H1 (cell line): ENCODE measurements at regions not wholly inside any gene's neighbourhood (a gene's known extent, or its start where the extent isn't known, plus 50 kb on each side); places are given as distances from the start of the nearest gene placed in this dataset.

Experiments
- CTCF ChIA-PET: fragments of 300-600 bp; sonication (Branson Sonifier 250); formaldehyde crosslinking; loops from one replicate; lab custom pipeline; 2021; ENCODE audit not compliant: partially characterized antibody; lab: Charles Lee
- POLR2A ChIA-PET: fragments of 300-600 bp; sonication (Branson Sonifier 250); formaldehyde crosslinking; loops from one replicate; lab custom pipeline; 2021; ENCODE audit warnings: inconsistent platforms; ENCODE audit not compliant: partially characterized antibody; lab: Charles Lee
- DNase-seq, 2 experiments: peaks; one replicate each; pipeline versions ENCODE4 v3.0.0 to v3.0.0-alpha.2; 2010 to 2022; ENCODE audit warnings: low spot score in 2 of 2, low read depth in 1 of 2, mixed read lengths in 1 of 2
- FAIRE-seq: peaks from 2 replicates; lab custom pipeline; 2011; peaks lifted over from hg19 to GRCh38; lab: Jason Lieb, UNC
- H2AFZ ChIP-seq: 2 replicates; pipeline ENCODE4 v1.8.1; 2012; ENCODE audit warnings: low read length, inconsistent platforms
- H2AK5ac ChIP-seq: 2 replicates; pipeline ENCODE4 v1.6.1; 2013; ENCODE audit warnings: low read depth, low read length
- H2BK120ac ChIP-seq: replicated peaks from 2 replicates; pipeline ENCODE3; 2013; ENCODE audit warnings: low read depth, low read length, inconsistent platforms
- H2BK12ac ChIP-seq: 2 replicates; pipeline ENCODE4 v1.6.1; 2013; ENCODE audit warnings: low read depth, low read length
- H2BK15ac ChIP-seq: 2 replicates; pipeline ENCODE4 v1.6.1; 2013; ENCODE audit warnings: low read length
- H2BK20ac ChIP-seq: 2 replicates; pipeline ENCODE4 v1.6.1; 2013; ENCODE audit warnings: low read length
- H2BK5ac ChIP-seq: 2 replicates; pipeline ENCODE4 v1.6.1; 2013; ENCODE audit warnings: low read depth, low read length
- H3K14ac ChIP-seq: 2 replicates; pipeline ENCODE4 v1.6.1; 2013; ENCODE audit warnings: inconsistent platforms; ENCODE audit not compliant: insufficient read length
- H3K18ac ChIP-seq: 2 replicates; pipeline ENCODE4 v1.6.1; 2013; ENCODE audit warnings: low read length; ENCODE audit errors: extremely low read depth
- H3K23ac ChIP-seq: 2 replicates; pipeline ENCODE4 v1.6.1; 2013; ENCODE audit warnings: inconsistent platforms; ENCODE audit not compliant: insufficient read length
- H3K23me2 ChIP-seq: 2 replicates; pipeline ENCODE4 v1.6.1; 2013; ENCODE audit warnings: low read depth, low read length
- H3K27ac ChIP-seq: 2 replicates; pipeline ENCODE4 v1.6.1; 2011; ENCODE audit warnings: low read depth, low read length, inconsistent platforms
- H3K27me3 ChIP-seq, 4 experiments: replicated peaks in 1 of 4; 1 replicate in 1 of 4; 2 replicates in 3 of 4; pipeline versions ENCODE4 v1.6.1 to v1.8.1; 2011 to 2013; ENCODE audit warnings: low read length in 3 of 4, mild to moderate bottlenecking in 3 of 4, inconsistent platforms in 2 of 4, mixed read lengths in 2 of 4, moderate library complexity in 1 of 4; ENCODE audit not compliant: control insufficient read depth in 3 of 4, insufficient read depth in 3 of 4; ENCODE audit errors: extremely low read depth in 1 of 4
- H3K36me3 ChIP-seq, 4 experiments: 2 replicates each; pipeline versions ENCODE4 v1.6.1 to v1.8.1; 2011 to 2013; ENCODE audit warnings: mild to moderate bottlenecking in 4 of 4, low read length in 3 of 4, moderate library complexity in 2 of 4, control low read depth in 1 of 4, inconsistent platforms in 1 of 4; ENCODE audit not compliant: insufficient read depth in 4 of 4, control insufficient read depth in 2 of 4
- H3K4ac ChIP-seq: replicated peaks from 2 replicates; pipeline ENCODE3; 2013; ENCODE audit warnings: low read length, low read depth, mixed read lengths, inconsistent platforms; ENCODE audit not compliant: insufficient read length
- H3K4me1 ChIP-seq, 4 experiments: replicated peaks in 1 of 4; 1 replicate in 1 of 4; 2 replicates in 3 of 4; pipeline versions ENCODE4 v1.6.1 to v1.8.1; 2011 to 2013; ENCODE audit warnings: low read length in 3 of 4, inconsistent platforms in 2 of 4, mixed read lengths in 1 of 4; ENCODE audit not compliant: insufficient read depth in 4 of 4, control insufficient read depth in 3 of 4
- H3K4me2 ChIP-seq, 2 experiments: 2 replicates each; pipeline versions ENCODE4 v1.6.1 to v1.8.1; 2011 to 2013; ENCODE audit warnings: low read depth in 2 of 2, low read length in 2 of 2, control low read depth in 1 of 2, inconsistent platforms in 1 of 2, mild to moderate bottlenecking in 1 of 2; ENCODE audit not compliant: insufficient read depth in 1 of 2
- H3K4me3 ChIP-seq, 4 experiments: fragments of 200-600, 300-600 bp in 1 of 4; sonication (generic), shearing (Covaris generic), sonication (Bioruptor Twin) in 1 of 4; 2 replicates each; pipeline versions ENCODE4 v1.5.1 to v1.8.1; 2011 to 2016; ENCODE audit warnings: low read length in 4 of 4, low read depth in 3 of 4, control low read depth in 2 of 4, inconsistent platforms in 2 of 4, mild to moderate bottlenecking in 2 of 4, mixed read lengths in 1 of 4, moderate library complexity in 1 of 4; ENCODE audit not compliant: insufficient read depth in 2 of 4; ENCODE audit errors: extremely low read depth in 1 of 4
- H3K56ac ChIP-seq: replicated peaks from 2 replicates; pipeline ENCODE3; 2013; ENCODE audit warnings: low read depth, mild to moderate bottlenecking, mixed read lengths, low read length, inconsistent platforms; ENCODE audit not compliant: insufficient read length
- H3K79me1 ChIP-seq: 2 replicates; pipeline ENCODE4 v1.6.1; 2013; ENCODE audit warnings: low read depth, low read length, control low read depth
- H3K79me2 ChIP-seq, 2 experiments: 2 replicates each; pipeline versions ENCODE4 v1.6.1 to v1.8.1; 2012 to 2013; ENCODE audit warnings: low read length in 2 of 2, mild to moderate bottlenecking in 2 of 2, inconsistent platforms in 1 of 2; ENCODE audit not compliant: insufficient read depth in 2 of 2, control insufficient read depth in 1 of 2
- H3K9ac ChIP-seq, 4 experiments: replicated peaks in 1 of 4; 1 replicate in 1 of 4; 2 replicates in 3 of 4; pipeline versions ENCODE4 v1.6.1 to v1.8.1; 2011 to 2013; ENCODE audit warnings: low read depth in 3 of 4, low read length in 3 of 4, control low read depth in 2 of 4, mild to moderate bottlenecking in 2 of 4, moderate library complexity in 2 of 4, inconsistent platforms in 1 of 4; ENCODE audit errors: extremely low read depth in 1 of 4
- H3K9me3 ChIP-seq, 2 experiments: 2 replicates each; pipeline versions ENCODE4 v1.6.1 to v1.8.1; 2012 to 2013; ENCODE audit warnings: mild to moderate bottlenecking in 2 of 2, moderate library complexity in 2 of 2, control low read depth in 1 of 2, inconsistent platforms in 1 of 2, low read depth in 1 of 2, low read length in 1 of 2, mixed read lengths in 1 of 2; ENCODE audit not compliant: insufficient read depth in 2 of 2
- H4K20me1 ChIP-seq, 2 experiments: replicated peaks in 1 of 2; 2 replicates each; pipeline versions ENCODE3 to v1.8.1; 2011 to 2013; ENCODE audit warnings: inconsistent platforms in 2 of 2, low read length in 2 of 2, mild to moderate bottlenecking in 1 of 2; ENCODE audit not compliant: insufficient read depth in 2 of 2, control insufficient read depth in 1 of 2
- H4K5ac ChIP-seq: 2 replicates; pipeline ENCODE4 v1.6.1; 2013; ENCODE audit warnings: low read length, low read depth, mixed read lengths, inconsistent platforms; ENCODE audit not compliant: insufficient read length
- H4K8ac ChIP-seq: 2 replicates; pipeline ENCODE4 v1.8.0; 2013; ENCODE audit warnings: mild to moderate bottlenecking, moderate library complexity, low read length, inconsistent platforms; ENCODE audit not compliant: insufficient read depth; ENCODE audit errors: extremely low read depth
- H4K91ac ChIP-seq: replicated peaks from 2 replicates; pipeline ENCODE3; 2013; ENCODE audit warnings: low read length, mixed read lengths, inconsistent platforms; ENCODE audit not compliant: insufficient read length
- ASH2L ChIP-seq: fragments of 200-600, 300-600 bp; sonication (generic); IDR thresholded peaks from one replicate; pipeline ENCODE4 v1.7.1; 2017; ENCODE audit warnings: low read length
- CHD1 ChIP-seq: IDR thresholded peaks from 2 replicates; pipeline ENCODE4 v1.6.1; 2012; ENCODE audit warnings: low read depth, low read length, improper control_type of control experiment
- CHD2 ChIP-seq: IDR thresholded peaks from 2 replicates; pipeline ENCODE4 v1.6.1; 2012; ENCODE audit warnings: low read length, improper control_type of control experiment
- EP300 ChIP-seq, 2 experiments: IDR thresholded peaks; 1 replicate in 1 of 2; 2 replicates in 1 of 2; pipeline ENCODE4 v1.6.1; 2011 to 2012; ENCODE audit warnings: low read depth in 2 of 2, low read length in 2 of 2, mild to moderate bottlenecking in 2 of 2, borderline replicate concordance in 1 of 2, inconsistent platforms in 1 of 2, moderate library complexity in 1 of 2
- GTF2F1 ChIP-seq: IDR thresholded peaks from 2 replicates; pipeline ENCODE4 v1.6.1; 2012; ENCODE audit warnings: low read depth, low read length, improper control_type of control experiment, borderline replicate concordance
- HDAC6 ChIP-seq: IDR thresholded peaks from one replicate; pipeline ENCODE4 v1.7.1; 2012; ENCODE audit warnings: low read depth, mild to moderate bottlenecking, inconsistent platforms, low read length, moderate library complexity
- RXRA ChIP-seq: IDR thresholded peaks from 2 replicates; pipeline ENCODE4 v1.6.1; 2011; ENCODE audit warnings: low read depth, mild to moderate bottlenecking, low read length, moderate library complexity; ENCODE audit not compliant: insufficient read depth
- SAP30 ChIP-seq: fragments of 300-600 bp; sonication (generic); IDR thresholded peaks from 2 replicates; pipeline ENCODE4 v1.7.1; 2012; ENCODE audit warnings: low read length, moderate library complexity, mild to moderate bottlenecking, inconsistent platforms; ENCODE audit not compliant: insufficient read depth, insufficient replicate concordance
- SIN3A ChIP-seq, 2 experiments: IDR thresholded peaks in 1 of 2; conservative IDR thresholded peaks in 1 of 2; 2 replicates each; pipeline ENCODE4 v1.6.1; 2011 to 2012; ENCODE audit warnings: low read length in 2 of 2, improper control_type of control experiment in 1 of 2, low read depth in 1 of 2, mild to moderate bottlenecking in 1 of 2
- SIRT6 ChIP-seq: IDR thresholded peaks from one replicate; pipeline ENCODE4 v1.7.1; 2012; ENCODE audit warnings: low read length, inconsistent platforms
- TBP ChIP-seq: IDR thresholded peaks from 2 replicates; pipeline ENCODE4 v1.6.1; 2011; ENCODE audit warnings: low read depth, low read length, improper control_type of control experiment
- TCF12 ChIP-seq: IDR thresholded peaks from 2 replicates; pipeline ENCODE4 v1.6.1; 2011; ENCODE audit warnings: low read depth, mild to moderate bottlenecking, low read length
- TF ChIP-seq, protein P1 (sequence below): IDR thresholded peaks from 2 replicates; pipeline ENCODE4 v1.6.1; 2012; ENCODE audit warnings: low read length, inconsistent platforms
- TF ChIP-seq, protein P2 (sequence below): IDR thresholded peaks from 2 replicates; pipeline ENCODE4 v1.6.1; 2012; ENCODE audit warnings: inconsistent platforms

DNA sequence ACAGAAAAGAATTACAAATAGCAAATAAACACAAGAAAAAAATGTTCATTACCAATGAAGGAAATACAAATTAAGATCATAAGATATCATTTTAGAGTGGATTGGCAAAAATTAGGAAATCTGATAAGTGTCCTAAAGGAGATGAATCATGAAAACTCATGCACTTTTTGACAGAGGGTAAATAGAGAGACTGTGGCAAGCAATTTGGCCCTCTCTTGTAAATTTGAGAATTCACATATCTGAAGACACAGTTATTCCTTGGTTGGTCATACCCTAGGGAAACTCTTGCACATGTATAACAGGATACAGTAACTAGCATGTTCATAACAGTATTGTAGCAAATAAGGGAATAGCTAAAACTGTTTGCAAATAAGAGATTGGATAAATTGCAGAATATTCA is 246.0 kb upstream of the GADL1 start:
- no peak overlapping the region for H2BK120ac ChIP-seq
- no peaks in the 10 kb centered on the region; a peak in 1 of 8 replicates for H3K36me3 ChIP-seq
- no peaks in the 10 kb centered on the region for H3K9me3 ChIP-seq
- no peak overlapping the region for H4K8ac ChIP-seq
- POLR2A ChIA-PET = no interaction called here
- H2AK5ac ChIP-seq = no peak overlapping the region
- CTCF ChIA-PET = interaction anchor here (1.2 kb wide), 1 partner anchor 8 kb away, joined by 5 read pairs; no protein-coding TSS in a partner anchor
- H3K18ac ChIP-seq = no peak overlapping the region
- no peak overlapping the region for H3K14ac ChIP-seq
- H2BK20ac ChIP-seq = no peak overlapping the region
- H3K4me1 ChIP-seq = peaks cover 2 to 11% (median 8%) of the 10 kb centered on the region in 4 experiments; a peak in 5 of 7 replicates
- H4K5ac ChIP-seq = no peak overlapping the region
- no peak overlapping the region for H3K4me2 ChIP-seq
- no peaks in the 10 kb centered on the region for H3K79me1 ChIP-seq
- no peak overlapping the region for H3K27ac ChIP-seq
- DNase-seq (no peak), FAIRE-seq (no peak)
- no peak overlapping the region for H2BK15ac ChIP-seq
- 0 out of 2 replicates have a peak, but pooled peaks cover 3% of the 10 kb centered on the region for H3K23me2 ChIP-seq
- H3K27me3 ChIP-seq = no peaks in the 10 kb centered on the region
- no peak overlapping the region for H3K4me3 ChIP-seq
- H2BK5ac ChIP-seq = no peak overlapping the region
- no peaks in the 10 kb centered on the region for H3K79me2 ChIP-seq
- H3K56ac ChIP-seq = no peak overlapping the region
- no peak overlapping the region for H3K9ac ChIP-seq
- H3K4ac ChIP-seq = no peak overlapping the region
- H4K91ac ChIP-seq = no peak overlapping the region
- H2AFZ ChIP-seq = no peak overlapping the region
- no peak overlapping the region for H3K23ac ChIP-seq
- no peak overlapping the region for H2BK12ac ChIP-seq
- H4K20me1 ChIP-seq = no peaks in the 10 kb centered on the region
- no peak for TF ChIP-seq ASH2L
- TF ChIP-seq EP300 (IDR thresholded peaks at IDR 0.05; ENCODE audit: borderline replicate concordance in 1 of 2, low read depth in 2 of 2, low read length in 2 of 2) = no peak
- TF ChIP-seq SIRT6 = no peak
- TF ChIP-seq HDAC6 = no peak
- TF ChIP-seq RXRA = no peak
- no peak for TF ChIP-seq CHD1
- TF ChIP-seq SIN3A (conservative IDR thresholded peaks at IDR 0.05 in 1 of 2, IDR thresholded peaks at IDR 0.05 in 1 of 2; ENCODE audit: low read depth in 1 of 2, low read length in 2 of 2) = no peak
- TF ChIP-seq TBP = no peak
- no peak for TF ChIP-seq TCF12
- TF ChIP-seq, protein P1, sequence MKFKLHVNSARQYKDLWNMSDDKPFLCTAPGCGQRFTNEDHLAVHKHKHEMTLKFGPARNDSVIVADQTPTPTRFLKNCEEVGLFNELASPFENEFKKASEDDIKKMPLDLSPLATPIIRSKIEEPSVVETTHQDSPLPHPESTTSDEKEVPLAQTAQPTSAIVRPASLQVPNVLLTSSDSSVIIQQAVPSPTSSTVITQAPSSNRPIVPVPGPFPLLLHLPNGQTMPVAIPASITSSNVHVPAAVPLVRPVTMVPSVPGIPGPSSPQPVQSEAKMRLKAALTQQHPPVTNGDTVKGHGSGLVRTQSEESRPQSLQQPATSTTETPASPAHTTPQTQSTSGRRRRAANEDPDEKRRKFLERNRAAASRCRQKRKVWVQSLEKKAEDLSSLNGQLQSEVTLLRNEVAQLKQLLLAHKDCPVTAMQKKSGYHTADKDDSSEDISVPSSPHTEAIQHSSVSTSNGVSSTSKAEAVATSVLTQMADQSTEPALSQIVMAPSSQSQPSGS = no peak
- TF ChIP-seq SAP30 = no peak
- TF ChIP-seq CHD2 = no peak
- no peak for TF ChIP-seq GTF2F1
- TF ChIP-seq, protein P2, sequence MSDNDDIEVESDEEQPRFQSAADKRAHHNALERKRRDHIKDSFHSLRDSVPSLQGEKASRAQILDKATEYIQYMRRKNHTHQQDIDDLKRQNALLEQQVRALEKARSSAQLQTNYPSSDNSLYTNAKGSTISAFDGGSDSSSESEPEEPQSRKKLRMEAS = no peak
